ENCODE measurements at regions not wholly inside any gene's neighbourhood (a gene's known extent, or its start where the extent isn't known, plus 50 kb on each side); places are given as distances from the start of the nearest gene placed in this dataset.

- Histone ChIP-seq H3K27ac (no peak overlapping the region), H3K27me3 (ENCODE audit: control insufficient read depth, insufficient read depth, low read length) (no peaks in the 10 kb centered on the region), H3K4me1 (no peaks in the 10 kb centered on the region), H3K4me3 (ENCODE audit: low read depth, low read length) (no peak overlapping the region), H3K79me2 (no peaks in the 10 kb centered on the region), H3K9me3 (ENCODE audit: control insufficient read depth, low read length) (no peaks in the 10 kb centered on the region), H3K36me3 (ENCODE audit: control insufficient read depth, insufficient read depth, low read length) (no peaks in the 10 kb centered on the region), H3K9ac (no peak overlapping the region), H2AFZ (no peak overlapping the region), H3K4me2 (ENCODE audit: low read length) (no peak overlapping the region)
- TF ChIP-seq CTCF (IDR thresholded peaks at IDR 0.05): no peak
Measured at GRCh38 chr3:187918081-187918644, 172.9 kb upstream of the BCL6 start.

GRCh38 chr3:187919048-187919447 is 173.8 kb upstream of the BCL6 start:
- no peaks in the 10 kb centered on the region for H3K79me2 ChIP-seq
- H3K4me3 ChIP-seq (ENCODE audit: low read depth, low read length): no peak overlapping the region
- H3K27ac ChIP-seq: no peak overlapping the region
- H2AFZ ChIP-seq: no peak overlapping the region
- no peak overlapping the region for H3K9ac ChIP-seq
- TF ChIP-seq CTCF (IDR thresholded peaks at IDR 0.05): no peak
- H3K4me2 ChIP-seq (ENCODE audit: low read length): no peak overlapping the region
- no peaks in the 10 kb centered on the region for H3K4me1 ChIP-seq
- H3K27me3 ChIP-seq (ENCODE audit: control insufficient read depth, insufficient read depth, low read length): no peaks in the 10 kb centered on the region
- H3K36me3 ChIP-seq (ENCODE audit: control insufficient read depth, insufficient read depth, low read length): no peaks in the 10 kb centered on the region
- no peaks in the 10 kb centered on the region for H3K9me3 ChIP-seq (ENCODE audit: control insufficient read depth, low read length)

- no peaks in the 10 kb centered on the region for H3K36me3 ChIP-seq (ENCODE audit: control insufficient read depth, insufficient read depth, low read length)
- TF ChIP-seq CTCF (IDR thresholded peaks at IDR 0.05): no peak
- H2AFZ ChIP-seq: no peak overlapping the region
- H3K9me3 ChIP-seq (ENCODE audit: control insufficient read depth, low read length): no peaks in the 10 kb centered on the region
- no peaks in the 10 kb centered on the region for H3K27me3 ChIP-seq (ENCODE audit: control insufficient read depth, insufficient read depth, low read length)
- no peaks in the 10 kb centered on the region for H3K4me1 ChIP-seq
- no peak overlapping the region for H3K9ac ChIP-seq
- no peak overlapping the region for H3K27ac ChIP-seq
- H3K79me2 ChIP-seq: no peaks in the 10 kb centered on the region
- H3K4me2 ChIP-seq (ENCODE audit: low read length): no peak overlapping the region
- H3K4me3 ChIP-seq (ENCODE audit: low read depth, low read length): no peak overlapping the region
Measured at GRCh38 chr3:187919544-187919943, 174.3 kb upstream of the BCL6 start.

- Histone ChIP-seq H3K27me3 (ENCODE audit: control insufficient read depth, insufficient read depth, low read length) (no peaks in the 10 kb centered on the region), H3K9me3 (ENCODE audit: control insufficient read depth, low read length) (no peaks in the 10 kb centered on the region), H3K9ac (no peak overlapping the region), H3K4me1 (no peaks in the 10 kb centered on the region), H2AFZ (no peak overlapping the region), H3K36me3 (ENCODE audit: control insufficient read depth, insufficient read depth, low read length) (no peaks in the 10 kb centered on the region), H3K79me2 (no peaks in the 10 kb centered on the region), H3K27ac (no peak overlapping the region), H3K4me3 (ENCODE audit: low read depth, low read length) (no peak overlapping the region), H3K4me2 (ENCODE audit: low read length) (no peak overlapping the region)
- no peak for TF ChIP-seq CTCF (IDR thresholded peaks at IDR 0.05)
Measured at GRCh38 chr3:187920030-187920429, 174.8 kb upstream of the BCL6 start.

GRCh38 chr3:187920913-187921312 is 175.6 kb upstream of the BCL6 start:
- no peak overlapping the region for H3K27ac ChIP-seq
- TF ChIP-seq CTCF (IDR thresholded peaks at IDR 0.05): no peak
- no peaks in the 10 kb centered on the region for H3K9me3 ChIP-seq (ENCODE audit: control insufficient read depth, low read length)

More at GRCh38 chr3:187920913-187921312, 175.6 kb upstream of the BCL6 start:
- Histone ChIP-seq H3K4me1 (no peaks in the 10 kb centered on the region), H3K79me2 (no peaks in the 10 kb centered on the region), H3K36me3 (ENCODE audit: control insufficient read depth, insufficient read depth, low read length) (no peaks in the 10 kb centered on the region), H2AFZ (no peak overlapping the region), H3K27me3 (ENCODE audit: control insufficient read depth, insufficient read depth, low read length) (no peaks in the 10 kb centered on the region), H3K4me3 (ENCODE audit: low read depth, low read length) (no peak overlapping the region), H3K9ac (no peak overlapping the region), H3K4me2 (ENCODE audit: low read length) (no peak overlapping the region)
